OCI-LY1 (cell line): ENCODE measurements at regions not wholly inside any gene's neighbourhood (a gene's known extent, or its start where the extent isn't known, plus 50 kb on each side); places are given as distances from the start of the nearest gene placed in this dataset.

Experiments used
- H2AFZ ChIP-seq: fragments of 200-600 bp; sonication (generic), shearing (Covaris generic); 2 replicates; pipeline ENCODE4 v1.6.0; 2014; ENCODE audit warnings: antibody characterized with exemption, mild to moderate bottlenecking, low read length
- H3F3A ChIP-seq: fragments of 200-600 bp; sonication (generic), shearing (Covaris generic); 2 replicates; pipeline ENCODE4 v1.6.0; 2014; ENCODE audit warnings: mild to moderate bottlenecking, antibody characterized with exemption, low read length, moderate library complexity; ENCODE audit not compliant: insufficient read depth
- H3K27ac ChIP-seq: fragments of 200-600 bp; sonication (generic); 2 replicates; pipeline ENCODE4 v1.5.1; 2014; ENCODE audit warnings: low read length, mixed run types, mild to moderate bottlenecking, low read depth; ENCODE audit not compliant: poor library complexity, severe bottlenecking
- H3K27me3 ChIP-seq: fragments of 200-600 bp; sonication (generic); 2 replicates; pipeline ENCODE4 v1.6.0; 2014; ENCODE audit warnings: antibody characterized with exemption, mild to moderate bottlenecking, low read length, moderate library complexity; ENCODE audit not compliant: insufficient read depth
- H3K36me3 ChIP-seq: fragments of 200-600 bp; sonication (generic); 2 replicates; pipeline ENCODE4 v1.6.1; 2014; ENCODE audit warnings: mild to moderate bottlenecking, antibody characterized with exemption, low read length, moderate library complexity, mixed read lengths; ENCODE audit not compliant: insufficient read depth
- H3K4me1 ChIP-seq: fragments of 200-600 bp; sonication (generic); 2 replicates; pipeline ENCODE4 v1.5.1; 2014; ENCODE audit warnings: mild to moderate bottlenecking, low read length, moderate library complexity; ENCODE audit not compliant: insufficient read depth, severe bottlenecking
- H3K4me2 ChIP-seq: fragments of 200-600 bp; sonication (generic), shearing (Covaris generic); 2 replicates; pipeline ENCODE4 v1.6.1; 2014; ENCODE audit warnings: low read length
- H3K4me3 ChIP-seq: fragments of 200-600 bp; sonication (generic); 2 replicates; pipeline ENCODE4 v1.5.1; 2014; ENCODE audit warnings: low read length, low read depth, mild to moderate bottlenecking, mixed read lengths; ENCODE audit not compliant: poor library complexity, severe bottlenecking
- H3K79me2 ChIP-seq: fragments of 200-600 bp; shearing (Covaris generic); 2 replicates; pipeline ENCODE4 v1.6.1; 2016; ENCODE audit warnings: mixed run types, low read length, mixed read lengths; ENCODE audit not compliant: insufficient read depth
- H3K9ac ChIP-seq: fragments of 200-600 bp; sonication (generic), shearing (Covaris generic); 2 replicates; pipeline ENCODE4 v1.6.1; 2014; ENCODE audit warnings: mild to moderate bottlenecking, low read length, mixed read lengths
- H3K9me2 ChIP-seq: fragments of 200-600 bp; sonication (generic), shearing (Covaris generic); 2 replicates; pipeline ENCODE4 v1.6.1; 2014; ENCODE audit warnings: low read depth, mild to moderate bottlenecking, low read length, mixed read lengths
- H3K9me3 ChIP-seq: fragments of 200-600 bp; shearing (Covaris generic); 2 replicates; pipeline ENCODE4 v1.6.1; 2014; ENCODE audit warnings: low read length, mixed read lengths
- H4K20me1 ChIP-seq: fragments of 200-600 bp; sonication (generic), shearing (Covaris generic); 2 replicates; pipeline ENCODE4 v1.6.0; 2016; ENCODE audit warnings: mild to moderate bottlenecking, low read length; ENCODE audit not compliant: insufficient read depth
- EZH2 ChIP-seq: fragments of 200-600 bp; sonication (generic), shearing (Covaris generic); IDR thresholded peaks from 2 replicates; pipeline ENCODE4 v1.8.0; 2017; ENCODE audit warnings: borderline replicate concordance, mixed run types, mild to moderate bottlenecking, antibody characterized with exemption, low read length, moderate library complexity, mixed read lengths
- TF ChIP-seq, protein P1 (sequence below): fragments of 200-600 bp; sonication (generic), shearing (Covaris generic); IDR thresholded peaks from 2 replicates; pipeline ENCODE4 v1.5.1; 2017; ENCODE audit warnings: mild to moderate bottlenecking, antibody characterized with exemption, low read length, moderate library complexity, mixed read lengths

DNA sequence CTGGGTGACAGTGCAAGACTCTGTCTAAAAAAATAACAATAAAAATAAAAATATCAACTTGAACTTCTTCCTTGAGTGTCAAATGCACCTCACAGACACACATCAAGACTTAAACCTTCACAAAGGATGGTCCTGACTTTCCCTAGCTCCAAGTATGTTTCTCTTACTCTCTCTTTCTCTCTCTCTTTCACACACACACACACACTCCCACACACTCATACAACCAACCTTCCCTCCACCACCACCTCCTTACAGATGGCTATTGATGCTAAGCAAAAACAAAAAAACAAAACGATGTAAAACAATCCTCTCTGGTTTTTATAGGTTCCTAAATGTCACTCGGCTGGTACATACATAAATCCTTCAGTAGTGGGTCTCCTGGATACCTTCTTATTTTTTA lies 67.4 kb upstream of the ACVR2A start:
- no peaks in the 10 kb centered on the region for H3K9me3 ChIP-seq
- no peak for TF ChIP-seq EZH2
- TF ChIP-seq, protein P1, sequence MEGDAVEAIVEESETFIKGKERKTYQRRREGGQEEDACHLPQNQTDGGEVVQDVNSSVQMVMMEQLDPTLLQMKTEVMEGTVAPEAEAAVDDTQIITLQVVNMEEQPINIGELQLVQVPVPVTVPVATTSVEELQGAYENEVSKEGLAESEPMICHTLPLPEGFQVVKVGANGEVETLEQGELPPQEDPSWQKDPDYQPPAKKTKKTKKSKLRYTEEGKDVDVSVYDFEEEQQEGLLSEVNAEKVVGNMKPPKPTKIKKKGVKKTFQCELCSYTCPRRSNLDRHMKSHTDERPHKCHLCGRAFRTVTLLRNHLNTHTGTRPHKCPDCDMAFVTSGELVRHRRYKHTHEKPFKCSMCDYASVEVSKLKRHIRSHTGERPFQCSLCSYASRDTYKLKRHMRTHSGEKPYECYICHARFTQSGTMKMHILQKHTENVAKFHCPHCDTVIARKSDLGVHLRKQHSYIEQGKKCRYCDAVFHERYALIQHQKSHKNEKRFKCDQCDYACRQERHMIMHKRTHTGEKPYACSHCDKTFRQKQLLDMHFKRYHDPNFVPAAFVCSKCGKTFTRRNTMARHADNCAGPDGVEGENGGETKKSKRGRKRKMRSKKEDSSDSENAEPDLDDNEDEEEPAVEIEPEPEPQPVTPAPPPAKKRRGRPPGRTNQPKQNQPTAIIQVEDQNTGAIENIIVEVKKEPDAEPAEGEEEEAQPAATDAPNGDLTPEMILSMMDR: no peak

DNA sequence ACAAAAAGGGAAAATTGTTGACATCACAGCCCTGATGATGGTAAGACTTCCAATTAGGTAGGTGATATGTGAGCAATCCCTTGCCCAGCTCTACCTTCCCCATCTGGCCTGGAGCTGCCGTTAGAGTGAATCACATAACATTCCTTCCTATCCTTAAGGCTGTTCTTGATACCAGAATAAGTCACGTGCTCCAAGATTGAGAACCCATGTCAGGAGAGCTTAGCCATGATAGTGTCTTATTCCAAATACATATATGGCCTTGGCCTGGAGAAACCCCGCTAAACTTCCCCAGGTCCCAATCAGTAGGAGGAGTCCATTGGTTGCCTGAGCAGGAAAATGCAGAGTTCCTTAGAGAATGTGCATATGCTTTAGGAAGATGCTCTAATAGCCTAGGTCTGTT lies 70.0 kb upstream of the ACVR2A start:
- no peaks in the 10 kb centered on the region for H3K9me2 ChIP-seq
- no peaks in the 10 kb centered on the region for H4K20me1 ChIP-seq
- H3K4me2 ChIP-seq: no peak overlapping the region
- H2AFZ ChIP-seq: no peak overlapping the region
- no peaks in the 10 kb centered on the region for H3K4me1 ChIP-seq
- H3F3A ChIP-seq: no peaks in the 10 kb centered on the region
- no peak overlapping the region for H3K9ac ChIP-seq
- no peak overlapping the region for H3K27ac ChIP-seq
- no peak for TF ChIP-seq EZH2
- TF ChIP-seq, protein P1: no peak
- no peaks in the 10 kb centered on the region for H3K36me3 ChIP-seq
- H3K79me2 ChIP-seq: no peaks in the 10 kb centered on the region
- H3K27me3 ChIP-seq: no peaks in the 10 kb centered on the region
- H3K9me3 ChIP-seq: no peaks in the 10 kb centered on the region
- no peak overlapping the region for H3K4me3 ChIP-seq

More for the DNA sequence above, 67.4 kb upstream of the ACVR2A start:
- H3K79me2 ChIP-seq: no peaks in the 10 kb centered on the region
- H3K9me2 ChIP-seq: no peaks in the 10 kb centered on the region
- no peaks in the 10 kb centered on the region for H3F3A ChIP-seq
- H3K36me3 ChIP-seq: no peaks in the 10 kb centered on the region
- H3K4me2 ChIP-seq: no peak overlapping the region
- no peaks in the 10 kb centered on the region for H3K4me1 ChIP-seq
- no peak overlapping the region for H3K9ac ChIP-seq
- H3K27me3 ChIP-seq: no peaks in the 10 kb centered on the region
- H2AFZ ChIP-seq: no peak overlapping the region
- H3K27ac ChIP-seq: no peak overlapping the region
- no peaks in the 10 kb centered on the region for H4K20me1 ChIP-seq
- H3K4me3 ChIP-seq: no peak overlapping the region

DNA sequence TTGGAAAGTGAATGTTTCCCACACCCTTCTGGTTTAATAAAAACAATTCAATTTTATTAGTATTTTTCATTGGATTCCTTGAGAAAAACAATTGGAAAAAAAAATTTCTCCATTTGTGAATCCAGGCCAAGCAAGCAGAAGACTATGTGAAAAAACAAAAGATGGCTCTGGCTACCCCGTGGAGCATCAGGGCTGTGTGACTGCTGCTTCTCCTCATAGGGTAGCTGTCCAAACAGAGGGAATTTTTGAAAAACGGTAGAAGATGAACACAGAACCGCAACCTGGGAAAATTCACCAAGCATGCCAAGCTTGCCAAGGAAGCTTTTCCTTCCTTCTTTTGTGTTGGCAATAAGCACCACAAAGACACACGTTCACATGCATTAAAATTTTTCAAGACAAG lies 71.3 kb upstream of the ACVR2A start:
- Histone ChIP-seq H3K9me3 (no peaks in the 10 kb centered on the region), H3K79me2 (no peaks in the 10 kb centered on the region), H2AFZ (no peak overlapping the region), H3K4me2 (no peak overlapping the region), H3K9ac (no peak overlapping the region), H3K9me2 (no peaks in the 10 kb centered on the region), H4K20me1 (no peaks in the 10 kb centered on the region), H3K27ac (no peak overlapping the region), H3F3A (no peaks in the 10 kb centered on the region), H3K27me3 (no peaks in the 10 kb centered on the region), H3K4me1 (no peaks in the 10 kb centered on the region), H3K4me3 (no peak overlapping the region), H3K36me3 (no peaks in the 10 kb centered on the region)
- TF ChIP-seq, protein P1: no peak
- TF ChIP-seq EZH2: no peak
